PC-3 (cell line): ENCODE measurements at regions not wholly inside any gene's neighbourhood (a gene's known extent, or its start where the extent isn't known, plus 50 kb on each side); places are given as distances from the start of the nearest gene placed in this dataset.

Experiments
- ATAC-seq: fragments of 200-7000 bp; cut with Tn5 transposase; 2 replicates; pipeline ENCODE4 v1.9.1; 2020; ENCODE audit warnings: mild to moderate bottlenecking, moderate library complexity
- BruUV-seq: library from RNA; stranded (reverse); fragments of 400-500 nt; replicated peaks from 2 replicates; lab custom pipeline; 2021; lab: Mats Ljungman, UMichigan
- CTCF ChIA-PET: fragments of 300-600 bp; sonication (Branson Sonifier 250); formaldehyde crosslinking; loops from one replicate; lab custom pipeline; 2022; ENCODE audit warnings: antibody characterized with exemption; lab: Charles Lee
- POLR2A ChIA-PET: fragments of 300-600 bp; sonication (Branson Sonifier 250); formaldehyde crosslinking; loops from one replicate; lab custom pipeline; 2022; ENCODE audit warnings: antibody characterized with exemption; ENCODE audit not compliant: unreplicated experiment; lab: Charles Lee
- DNase-seq: peaks from one replicate; pipeline ENCODE4 v3.0.0-alpha.2; 2015
- H2AFZ ChIP-seq: fragments of 300-600 bp; sonication (generic); 2 replicates; pipeline ENCODE4 v1.6.0; 2016; ENCODE audit warnings: antibody characterized with exemption, low read length
- H3F3A ChIP-seq: fragments of 300-600 bp; sonication (generic); one replicate; pipeline ENCODE4 v1.6.0; 2017; ENCODE audit warnings: antibody characterized with exemption, low read length, control low read depth, mild to moderate bottlenecking; ENCODE audit not compliant: unreplicated experiment
- H3K27ac ChIP-seq: fragments of 300-600 bp; sonication (generic); 2 replicates; pipeline ENCODE4 v1.5.1; 2016; ENCODE audit warnings: mild to moderate bottlenecking, low read length
- H3K27me3 ChIP-seq: fragments of 300-600 bp; sonication (generic); 2 replicates; pipeline ENCODE4 v1.6.1; 2016; ENCODE audit warnings: low read length, mixed read lengths
- H3K36me3 ChIP-seq: fragments of 300-600 bp; sonication (generic); 2 replicates; pipeline ENCODE4 v1.6.1; 2016; ENCODE audit warnings: low read depth, mixed run types, low read length, mixed read lengths
- H3K4me1 ChIP-seq: fragments of 300-600 bp; sonication (generic); 2 replicates; pipeline ENCODE4 v1.5.1; 2016; ENCODE audit warnings: low read length; ENCODE audit not compliant: insufficient read depth
- H3K4me2 ChIP-seq: fragments of 300-600 bp; sonication (generic); 2 replicates; pipeline ENCODE4 v1.6.0; 2016; ENCODE audit warnings: low read length
- H3K4me3 ChIP-seq: fragments of 300-600 bp; sonication (generic); 2 replicates; pipeline ENCODE4 v1.5.1; 2016; ENCODE audit warnings: mild to moderate bottlenecking, low read length, mixed read lengths
- H3K79me2 ChIP-seq: fragments of 300-600 bp; sonication (generic); 2 replicates; pipeline ENCODE4 v1.6.1; 2017; ENCODE audit warnings: low read length, mixed read lengths
- H3K9ac ChIP-seq: fragments of 300-600 bp; sonication (generic); 2 replicates; pipeline ENCODE4 v1.6.0; 2016; ENCODE audit warnings: mild to moderate bottlenecking, low read length
- H3K9me2 ChIP-seq: fragments of 300-600 bp; sonication (generic); replicated peaks from 2 replicates; pipeline ENCODE4 v1.6.1; 2016; ENCODE audit warnings: mixed run types, low read length, mixed read lengths
- H3K9me3 ChIP-seq: fragments of 300-600 bp; sonication (generic); 2 replicates; pipeline ENCODE4 v1.6.1; 2016; ENCODE audit warnings: low read length, mixed read lengths
- H4K20me1 ChIP-seq: fragments of 300-600 bp; sonication (generic); 2 replicates; pipeline ENCODE4 v1.6.1; 2016; ENCODE audit warnings: low read length, mixed read lengths
- CTCF ChIP-seq: fragments of 300-600 bp; sonication (generic); conservative IDR thresholded peaks from 2 replicates; pipeline ENCODE4 v1.5.1; 2017; ENCODE audit warnings: antibody characterized with exemption, low read depth, mild to moderate bottlenecking, low read length
- EZH2 ChIP-seq: fragments of 300-600 bp; sonication (generic); IDR thresholded peaks from one replicate; pipeline ENCODE4 v1.6.1; 2017; ENCODE audit warnings: antibody characterized with exemption, mild to moderate bottlenecking, low read length; ENCODE audit not compliant: unreplicated experiment
- EZH2phosphoT487 ChIP-seq: fragments of 300-600 bp; sonication (generic); IDR thresholded peaks from 2 replicates; pipeline ENCODE4 v1.6.1; 2018; ENCODE audit warnings: mild to moderate bottlenecking, antibody characterized with exemption, low read length, borderline replicate concordance
- intact Hi-C: fragments of 100-400 bp; cut with micrococcal nuclease; formaldehyde crosslinking; loops from 2 replicates; pipeline ENCODE4 v1.9.0; 2023

DNA sequence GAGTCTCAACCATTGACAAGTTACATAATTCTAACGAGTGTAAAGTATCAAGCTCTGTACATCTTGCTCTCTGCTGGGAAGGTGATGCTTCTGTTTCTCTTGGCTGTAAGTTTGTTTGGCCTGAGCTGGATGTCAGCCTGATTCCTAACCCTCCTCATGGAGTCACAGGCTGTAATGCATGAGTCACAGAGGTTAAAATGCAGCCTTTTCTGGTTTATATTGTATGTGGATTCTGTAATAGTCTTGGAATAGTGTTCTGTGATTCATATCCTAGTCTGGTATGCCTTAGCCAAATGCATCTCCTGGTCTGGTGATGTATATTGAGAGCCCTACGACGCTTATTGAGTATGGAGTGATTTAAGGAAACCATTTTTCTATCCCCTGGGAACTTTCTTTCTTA is 104.5 kb upstream of the FRMD6 start:
- no peaks in the 10 kb centered on the region for H4K20me1 ChIP-seq
- H3K4me1 ChIP-seq, result peaks cover 54% of the 10 kb centered on the region
- no TSS peak for BruUV-seq
- 0 out of 2 replicates have a peak overlapping the region, but pooled peaks have one; percentile 10 for H2AFZ ChIP-seq
- no peaks in the 10 kb centered on the region for H3K79me2 ChIP-seq
- ATAC-seq (peak; percentile 93), DNase-seq (peak; percentile 99)
- no peak for TF ChIP-seq CTCF
- no peak for TF ChIP-seq EZH2phosphoT487
- no peak for TF ChIP-seq EZH2
- intact Hi-C loops, result loop anchor here (1.0 to 5.0 kb wide), 7 partner anchors 8 to 264 kb away; no protein-coding TSS in a partner anchor
- H3K9ac ChIP-seq, result peak overlapping the region; percentile 71
- H3K36me3 ChIP-seq, result no peaks in the 10 kb centered on the region
- peak overlapping the region; percentile 63 for H3K4me2 ChIP-seq
- H3K9me2 ChIP-seq, result no peaks in the 10 kb centered on the region
- no peaks in the 10 kb centered on the region for H3K9me3 ChIP-seq
- POLR2A ChIA-PET, result interaction anchor here (0.6 to 1.2 kb wide), 4 partner anchors 12 to 281 kb away, joined by 8 to 14 read pairs (median 10); partner anchors contain the start of gene FRMD6
- H3K27ac ChIP-seq, result peak overlapping the region; percentile 91
- CTCF ChIA-PET, result interaction anchor here (0.6 to 1.0 kb wide), 3 partner anchors 105 to 229 kb away, joined by 3 to 7 read pairs (median 5); partner anchors contain the start of gene FRMD6
- H3K4me3 ChIP-seq, result peak overlapping the region; percentile 9; the same call in 1 of the 2 replicates
- H3F3A ChIP-seq, result peaks cover 8% of the 10 kb centered on the region
- H3K27me3 ChIP-seq, result no peaks in the 10 kb centered on the region

DNA sequence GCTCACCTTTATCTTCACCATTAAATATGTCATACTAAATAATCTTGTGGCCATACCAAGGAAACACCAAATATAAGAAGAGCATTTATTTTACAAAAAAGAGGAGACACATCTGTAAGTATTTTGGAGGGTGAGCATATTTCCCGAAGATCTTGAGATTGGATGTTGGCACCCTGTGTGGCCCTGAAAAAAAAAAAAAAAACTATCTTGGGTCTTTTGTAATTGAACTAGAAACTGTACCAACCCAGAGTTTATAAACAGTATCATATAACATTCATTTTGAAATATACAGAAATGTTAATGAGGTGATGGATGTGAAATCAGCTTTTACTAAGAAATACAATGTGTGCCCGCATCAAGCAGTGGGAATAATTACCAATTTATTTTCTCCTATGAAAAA is 104.0 kb upstream of the FRMD6 start:
- H3K9ac ChIP-seq, result peak overlapping the region; percentile 71
- ATAC-seq, result no peak
- DNase-seq, result no peak
- H3K4me3 ChIP-seq, result peak overlapping the region; percentile 9; the same call in 1 of the 2 replicates
- H2AFZ ChIP-seq, result 0 out of 2 replicates have a peak overlapping the region, but pooled peaks have one; percentile 10
- H3K27me3 ChIP-seq, result no peaks in the 10 kb centered on the region
- H3K27ac ChIP-seq, result peak overlapping the region; percentile 91
- H3F3A ChIP-seq, result peaks cover 8% of the 10 kb centered on the region
- POLR2A ChIA-PET, result interaction anchor here (0.6 to 1.2 kb wide), 4 partner anchors 13 to 281 kb away, joined by 8 to 14 read pairs (median 10); partner anchors contain the start of gene FRMD6
- BruUV-seq, result TSS peak; percentile 95
- no peak for TF ChIP-seq CTCF
- no peak for TF ChIP-seq EZH2phosphoT487
- no peak for TF ChIP-seq EZH2
- CTCF ChIA-PET, result interaction anchor here (1.0 kb wide), 1 partner anchor 104 kb away, joined by 5 read pairs; the partner anchor contains the start of gene FRMD6
- peak overlapping the region; percentile 63 for H3K4me2 ChIP-seq
- H3K4me1 ChIP-seq, result peaks cover 58% of the 10 kb centered on the region
- no peaks in the 10 kb centered on the region for H3K9me3 ChIP-seq
- H3K79me2 ChIP-seq, result no peaks in the 10 kb centered on the region
- intact Hi-C loops, result loop anchor here (1.0 to 5.0 kb wide), 7 partner anchors 8 to 265 kb away; no protein-coding TSS in a partner anchor
- H3K9me2 ChIP-seq, result no peaks in the 10 kb centered on the region
- H4K20me1 ChIP-seq, result no peaks in the 10 kb centered on the region
- no peaks in the 10 kb centered on the region for H3K36me3 ChIP-seq

DNA sequence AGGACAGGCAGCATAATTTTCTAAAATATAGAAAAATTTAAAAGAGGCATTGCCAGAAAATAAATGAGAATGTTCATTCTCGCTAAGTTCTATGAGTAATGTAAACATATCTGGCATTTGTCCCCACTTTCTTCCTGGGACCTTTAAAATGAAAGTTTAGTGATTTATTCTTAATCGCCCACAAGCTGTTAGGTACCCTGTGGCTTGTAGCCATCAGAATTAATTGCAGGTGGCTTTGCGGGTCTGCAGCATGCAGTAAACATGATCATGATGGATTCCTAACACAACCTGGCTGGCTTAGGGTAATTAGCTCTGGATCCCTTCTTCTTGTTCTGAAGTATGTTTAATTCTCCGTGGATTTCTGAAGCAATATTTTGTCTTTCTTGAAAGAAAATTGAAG is 103.5 kb upstream of the FRMD6 start:
- H3K27me3 ChIP-seq, result no peaks in the 10 kb centered on the region
- peaks cover 63% of the 10 kb centered on the region for H3K4me1 ChIP-seq
- ChIA-PET POLR2A (interaction anchor here (1.2 kb wide), 1 partner anchor 280 kb away, joined by 14 read pairs; no protein-coding TSS in a partner anchor), CTCF (interaction anchor here (0.7 kb wide), 1 partner anchor 138 kb away, joined by 3 read pairs; no protein-coding TSS in a partner anchor)
- peak overlapping the region; percentile 71 for H3K9ac ChIP-seq
- H3F3A ChIP-seq, result peaks cover 8% of the 10 kb centered on the region
- DNase-seq (peak; percentile 22), ATAC-seq (no peak)
- no TSS peak for BruUV-seq
- 0 out of 2 replicates have a peak overlapping the region, but pooled peaks have one; percentile 3 for H2AFZ ChIP-seq
- H3K79me2 ChIP-seq, result no peaks in the 10 kb centered on the region
- peak overlapping the region; percentile 63 for H3K4me2 ChIP-seq
- TF ChIP-seq EZH2phosphoT487 (no peak), EZH2 (no peak), CTCF (no peak)
- H3K9me2 ChIP-seq, result no peaks in the 10 kb centered on the region
- peak overlapping the region; percentile 91 for H3K27ac ChIP-seq
- intact Hi-C loops, result loop anchor here (5.0 kb wide), 1 partner anchor 91 kb away; no protein-coding TSS in a partner anchor
- 0 out of 2 replicates have a peak overlapping the region, but pooled peaks have one; percentile 9 for H3K4me3 ChIP-seq
- no peaks in the 10 kb centered on the region for H3K36me3 ChIP-seq
- no peaks in the 10 kb centered on the region for H4K20me1 ChIP-seq
- H3K9me3 ChIP-seq, result no peaks in the 10 kb centered on the region
